Liver (tissue), 8 donors: ENCODE measurements at regions not wholly inside any gene's neighbourhood (a gene's known extent, or its start where the extent isn't known, plus 50 kb on each side); places are given as distances from the start of the nearest gene placed in this dataset.

Experiments
- DNase-seq: peaks from one replicate; pipeline ENCODE4 v3.0.0-alpha.2; 2017; ENCODE audit warnings: low spot score
- H3K27ac ChIP-seq, 2 donors: one replicate each; pipeline ENCODE4 v1.7.0; 2013; ENCODE audit warnings: inconsistent platforms in 2 of 2, low read length in 2 of 2, control low read depth in 1 of 2, low read depth in 1 of 2, mild to moderate bottlenecking in 1 of 2
- H3K27me3 ChIP-seq, 4 donors: one replicate each; pipeline versions ENCODE4 v1.6.1 to v1.7.0; 2013; ENCODE audit warnings: low read length in 3 of 4, inconsistent platforms in 1 of 4, mild to moderate bottlenecking in 1 of 4, moderate library complexity in 1 of 4; ENCODE audit not compliant: control insufficient read depth in 4 of 4, insufficient read depth in 4 of 4
- H3K36me3 ChIP-seq, 4 donors: one replicate each; pipeline versions ENCODE4 v1.6.1 to v1.7.0; 2013; ENCODE audit warnings: low read length in 3 of 4, mild to moderate bottlenecking in 3 of 4, low read depth in 1 of 4, moderate library complexity in 1 of 4; ENCODE audit not compliant: control insufficient read depth in 4 of 4, insufficient read depth in 3 of 4
- H3K4me1 ChIP-seq, 4 donors: one replicate each; pipeline versions ENCODE4 v1.6.1 to v1.7.0; 2013; ENCODE audit warnings: low read length in 3 of 4, mild to moderate bottlenecking in 3 of 4, moderate library complexity in 1 of 4; ENCODE audit not compliant: control insufficient read depth in 4 of 4, insufficient read depth in 4 of 4
- H3K4me3 ChIP-seq, 3 donors: one replicate each; pipeline versions ENCODE4 v1.6.1 to v1.7.0; 2013; ENCODE audit warnings: low read length in 3 of 3, control low read depth in 1 of 3, low read depth in 1 of 3, mild to moderate bottlenecking in 1 of 3
- H3K9ac ChIP-seq, 2 donors: one replicate each; pipeline ENCODE4 v1.7.0; 2013; ENCODE audit warnings: low read length in 2 of 2, mild to moderate bottlenecking in 2 of 2, moderate library complexity in 2 of 2, control low read depth in 1 of 2, low read depth in 1 of 2
- H3K9me3 ChIP-seq, 4 donors: one replicate each; pipeline versions ENCODE4 v1.6.1 to v1.7.0; 2013; ENCODE audit warnings: low read length in 3 of 4; ENCODE audit not compliant: control insufficient read depth in 4 of 4
- EGR1 ChIP-seq, 2 donors: IDR thresholded peaks; 2 replicates each; pipeline ENCODE4 v1.6.1; 2016 to 2018; ENCODE audit warnings: antibody characterized with exemption in 2 of 2, low read depth in 2 of 2
- GABPA ChIP-seq, 2 donors: IDR thresholded peaks in 1 of 2; conservative IDR thresholded peaks in 1 of 2; 2 replicates each; pipeline ENCODE4 v1.6.1; 2016; ENCODE audit warnings: antibody characterized with exemption in 2 of 2, mild to moderate bottlenecking in 1 of 2, moderate library complexity in 1 of 2
- HNF4A ChIP-seq, 2 donors: conservative IDR thresholded peaks; 2 replicates each; pipeline ENCODE4 v1.6.1; 2016; ENCODE audit warnings: antibody characterized with exemption in 2 of 2, mild to moderate bottlenecking in 2 of 2
- HNF4G ChIP-seq: IDR thresholded peaks from 2 replicates; pipeline ENCODE4 v1.6.1; 2016; ENCODE audit warnings: antibody characterized with exemption
- JUND ChIP-seq, 2 donors: IDR thresholded peaks; 2 replicates each; pipeline ENCODE4 v1.6.1; 2016; ENCODE audit warnings: antibody characterized with exemption in 2 of 2
- NR2F2 ChIP-seq: IDR thresholded peaks from 2 replicates; pipeline ENCODE4 v1.6.1; 2016; ENCODE audit warnings: antibody characterized with exemption
- RAD21 ChIP-seq, 2 donors: IDR thresholded peaks; 2 replicates each; pipeline ENCODE4 v1.6.1; 2016; ENCODE audit warnings: antibody characterized with exemption in 2 of 2, mild to moderate bottlenecking in 2 of 2
- SP1 ChIP-seq: IDR thresholded peaks from 2 replicates; pipeline ENCODE4 v1.6.1; 2018; ENCODE audit warnings: antibody characterized with exemption, mild to moderate bottlenecking
- TAF1 ChIP-seq: conservative IDR thresholded peaks from 2 replicates; pipeline ENCODE4 v1.6.1; 2016; ENCODE audit warnings: antibody characterized with exemption, mild to moderate bottlenecking
- YY1 ChIP-seq: IDR thresholded peaks from 2 replicates; pipeline ENCODE4 v1.6.1; 2016; ENCODE audit warnings: antibody characterized with exemption, mild to moderate bottlenecking
- WGBS: extraction: QIAGEN DNeasy Blood & Tissue Kit; methylation state at CpG from one replicate; pipeline ENCODE4 v1.1.7; 2013; 5-methylcytosine and 5-hydroxymethylcytosine counted together
- TF ChIP-seq, protein P1 (sequence below): IDR thresholded peaks from 2 replicates; pipeline ENCODE4 v1.6.1; 2016; ENCODE audit warnings: antibody characterized with exemption
- TF ChIP-seq, protein P2 (sequence below): IDR thresholded peaks from 2 replicates; pipeline ENCODE4 v1.6.1; 2016; ENCODE audit warnings: antibody characterized with exemption
- TF ChIP-seq, protein P3 (sequence below): IDR thresholded peaks from 2 replicates; pipeline ENCODE4 v1.6.1; 2016; ENCODE audit warnings: antibody characterized with exemption, mild to moderate bottlenecking
- TF ChIP-seq, protein P4 (sequence below): IDR thresholded peaks from 2 replicates; pipeline ENCODE4 v1.6.1; 2016; ENCODE audit warnings: antibody characterized with exemption
- TF ChIP-seq, protein P5 (sequence below): fragments of 150-350 bp; IDR thresholded peaks from 2 replicates; pipeline ENCODE4 v1.5.1; 2017; ENCODE audit warnings: improper control_type of control experiment, low read depth, low read length; ENCODE audit not compliant: missing input control
- donor health status: healthy.
- donor health status: healthy.
- donor health status: healthy.
- donor health status: healthy.
- donor health status: healthy.

DNA sequence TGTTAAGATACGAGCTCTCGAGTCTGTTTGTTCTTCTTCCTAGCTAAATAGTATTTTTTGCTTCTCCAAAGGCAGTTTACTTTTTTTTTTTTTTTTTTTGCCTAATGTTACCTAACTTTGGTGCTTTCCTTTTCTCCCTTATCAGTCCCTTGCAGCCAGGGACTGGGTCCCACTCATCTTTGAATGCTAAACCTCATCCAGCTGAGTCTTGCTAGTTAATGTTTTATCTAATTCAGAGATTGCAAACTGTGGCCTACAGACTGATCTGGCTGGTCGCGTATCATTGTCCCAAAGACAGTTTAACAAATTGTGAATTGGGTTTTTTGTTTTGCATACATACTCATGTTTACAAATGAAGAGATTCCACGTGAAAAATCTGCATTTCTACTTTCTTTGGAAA is 95.7 kb upstream of the EFNA5 start (continued):
- no peak for TF ChIP-seq HNF4G
- TF ChIP-seq TAF1: no peak
- no peak for TF ChIP-seq NR2F2
- TF ChIP-seq JUND (IDR thresholded peaks at IDR 0.05): no peak
- no peak for TF ChIP-seq RAD21 (IDR thresholded peaks at IDR 0.05)
- TF ChIP-seq HNF4A (conservative IDR thresholded peaks at IDR 0.05): no peak
- TF ChIP-seq, protein P1, sequence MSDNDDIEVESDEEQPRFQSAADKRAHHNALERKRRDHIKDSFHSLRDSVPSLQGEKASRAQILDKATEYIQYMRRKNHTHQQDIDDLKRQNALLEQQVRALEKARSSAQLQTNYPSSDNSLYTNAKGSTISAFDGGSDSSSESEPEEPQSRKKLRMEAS: no peak
- no peak for TF ChIP-seq EGR1 (IDR thresholded peaks at IDR 0.05; ENCODE audit: low read depth in 2 of 2)
- TF ChIP-seq SP1: no peak

DNA sequence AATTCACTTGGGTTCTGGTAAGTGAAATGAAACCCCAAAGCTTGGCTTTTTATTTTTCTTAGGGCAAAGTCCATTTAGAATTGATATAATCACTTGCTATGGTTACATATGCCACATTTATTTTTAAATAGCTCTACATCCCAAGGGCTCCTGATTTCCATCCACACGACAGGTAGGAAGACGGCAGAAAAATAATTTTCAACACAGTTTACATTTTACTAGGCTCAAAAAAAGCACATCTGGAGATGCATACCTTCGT is 95.0 kb upstream of the EFNA5 start:
- H3K9me3 ChIP-seq: no peaks in the 10 kb centered on the region
- no peaks in the 10 kb centered on the region for H3K4me1 ChIP-seq
- no peaks in the 10 kb centered on the region for H3K36me3 ChIP-seq
- no peak overlapping the region for H3K9ac ChIP-seq
- no peak for DNase-seq
- WGBS: 75% methylated on average over 3 of the region's 3 CpGs
- H3K27me3 ChIP-seq: no peaks in the 10 kb centered on the region
- no peak overlapping the region for H3K27ac ChIP-seq
- H3K4me3 ChIP-seq: no peak overlapping the region
- TF ChIP-seq RAD21 (IDR thresholded peaks at IDR 0.05): no peak
- TF ChIP-seq, protein P2, sequence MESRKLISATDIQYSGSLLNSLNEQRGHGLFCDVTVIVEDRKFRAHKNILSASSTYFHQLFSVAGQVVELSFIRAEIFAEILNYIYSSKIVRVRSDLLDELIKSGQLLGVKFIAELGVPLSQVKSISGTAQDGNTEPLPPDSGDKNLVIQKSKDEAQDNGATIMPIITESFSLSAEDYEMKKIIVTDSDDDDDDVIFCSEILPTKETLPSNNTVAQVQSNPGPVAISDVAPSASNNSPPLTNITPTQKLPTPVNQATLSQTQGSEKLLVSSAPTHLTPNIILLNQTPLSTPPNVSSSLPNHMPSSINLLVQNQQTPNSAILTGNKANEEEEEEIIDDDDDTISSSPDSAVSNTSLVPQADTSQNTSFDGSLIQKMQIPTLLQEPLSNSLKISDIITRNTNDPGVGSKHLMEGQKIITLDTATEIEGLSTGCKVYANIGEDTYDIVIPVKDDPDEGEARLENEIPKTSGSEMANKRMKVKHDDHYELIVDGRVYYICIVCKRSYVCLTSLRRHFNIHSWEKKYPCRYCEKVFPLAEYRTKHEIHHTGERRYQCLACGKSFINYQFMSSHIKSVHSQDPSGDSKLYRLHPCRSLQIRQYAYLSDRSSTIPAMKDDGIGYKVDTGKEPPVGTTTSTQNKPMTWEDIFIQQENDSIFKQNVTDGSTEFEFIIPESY: no peak
- TF ChIP-seq GABPA (IDR thresholded peaks at IDR 0.05 in 1 of 2, conservative IDR thresholded peaks at IDR 0.05 in 1 of 2): no peak
- no peak for TF ChIP-seq HNF4A (conservative IDR thresholded peaks at IDR 0.05)
- TF ChIP-seq, protein P3, sequence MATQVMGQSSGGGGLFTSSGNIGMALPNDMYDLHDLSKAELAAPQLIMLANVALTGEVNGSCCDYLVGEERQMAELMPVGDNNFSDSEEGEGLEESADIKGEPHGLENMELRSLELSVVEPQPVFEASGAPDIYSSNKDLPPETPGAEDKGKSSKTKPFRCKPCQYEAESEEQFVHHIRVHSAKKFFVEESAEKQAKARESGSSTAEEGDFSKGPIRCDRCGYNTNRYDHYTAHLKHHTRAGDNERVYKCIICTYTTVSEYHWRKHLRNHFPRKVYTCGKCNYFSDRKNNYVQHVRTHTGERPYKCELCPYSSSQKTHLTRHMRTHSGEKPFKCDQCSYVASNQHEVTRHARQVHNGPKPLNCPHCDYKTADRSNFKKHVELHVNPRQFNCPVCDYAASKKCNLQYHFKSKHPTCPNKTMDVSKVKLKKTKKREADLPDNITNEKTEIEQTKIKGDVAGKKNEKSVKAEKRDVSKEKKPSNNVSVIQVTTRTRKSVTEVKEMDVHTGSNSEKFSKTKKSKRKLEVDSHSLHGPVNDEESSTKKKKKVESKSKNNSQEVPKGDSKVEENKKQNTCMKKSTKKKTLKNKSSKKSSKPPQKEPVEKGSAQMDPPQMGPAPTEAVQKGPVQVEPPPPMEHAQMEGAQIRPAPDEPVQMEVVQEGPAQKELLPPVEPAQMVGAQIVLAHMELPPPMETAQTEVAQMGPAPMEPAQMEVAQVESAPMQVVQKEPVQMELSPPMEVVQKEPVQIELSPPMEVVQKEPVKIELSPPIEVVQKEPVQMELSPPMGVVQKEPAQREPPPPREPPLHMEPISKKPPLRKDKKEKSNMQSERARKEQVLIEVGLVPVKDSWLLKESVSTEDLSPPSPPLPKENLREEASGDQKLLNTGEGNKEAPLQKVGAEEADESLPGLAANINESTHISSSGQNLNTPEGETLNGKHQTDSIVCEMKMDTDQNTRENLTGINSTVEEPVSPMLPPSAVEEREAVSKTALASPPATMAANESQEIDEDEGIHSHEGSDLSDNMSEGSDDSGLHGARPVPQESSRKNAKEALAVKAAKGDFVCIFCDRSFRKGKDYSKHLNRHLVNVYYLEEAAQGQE: no peak
- no peak for TF ChIP-seq SP1
- no peak for TF ChIP-seq YY1
- TF ChIP-seq, protein P4, sequence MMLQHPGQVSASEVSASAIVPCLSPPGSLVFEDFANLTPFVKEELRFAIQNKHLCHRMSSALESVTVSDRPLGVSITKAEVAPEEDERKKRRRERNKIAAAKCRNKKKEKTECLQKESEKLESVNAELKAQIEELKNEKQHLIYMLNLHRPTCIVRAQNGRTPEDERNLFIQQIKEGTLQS: no peak
- no peak for TF ChIP-seq HNF4G
- TF ChIP-seq TAF1: no peak
- TF ChIP-seq NR2F2: no peak
- TF ChIP-seq JUND (IDR thresholded peaks at IDR 0.05): no peak
- TF ChIP-seq, protein P5, sequence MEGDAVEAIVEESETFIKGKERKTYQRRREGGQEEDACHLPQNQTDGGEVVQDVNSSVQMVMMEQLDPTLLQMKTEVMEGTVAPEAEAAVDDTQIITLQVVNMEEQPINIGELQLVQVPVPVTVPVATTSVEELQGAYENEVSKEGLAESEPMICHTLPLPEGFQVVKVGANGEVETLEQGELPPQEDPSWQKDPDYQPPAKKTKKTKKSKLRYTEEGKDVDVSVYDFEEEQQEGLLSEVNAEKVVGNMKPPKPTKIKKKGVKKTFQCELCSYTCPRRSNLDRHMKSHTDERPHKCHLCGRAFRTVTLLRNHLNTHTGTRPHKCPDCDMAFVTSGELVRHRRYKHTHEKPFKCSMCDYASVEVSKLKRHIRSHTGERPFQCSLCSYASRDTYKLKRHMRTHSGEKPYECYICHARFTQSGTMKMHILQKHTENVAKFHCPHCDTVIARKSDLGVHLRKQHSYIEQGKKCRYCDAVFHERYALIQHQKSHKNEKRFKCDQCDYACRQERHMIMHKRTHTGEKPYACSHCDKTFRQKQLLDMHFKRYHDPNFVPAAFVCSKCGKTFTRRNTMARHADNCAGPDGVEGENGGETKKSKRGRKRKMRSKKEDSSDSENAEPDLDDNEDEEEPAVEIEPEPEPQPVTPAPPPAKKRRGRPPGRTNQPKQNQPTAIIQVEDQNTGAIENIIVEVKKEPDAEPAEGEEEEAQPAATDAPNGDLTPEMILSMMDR: no peak
